ENCODE measurements at regions not wholly inside any gene's neighbourhood (a gene's known extent, or its start where the extent isn't known, plus 50 kb on each side); places are given as distances from the start of the nearest gene placed in this dataset.

- no peak overlapping the region for H3K4me3 ChIP-seq (ENCODE audit: low read depth, low read length)
- no peak overlapping the region for H3K27ac ChIP-seq (ENCODE audit: extremely low read depth, low read depth, low read length)
- no peaks in the 10 kb centered on the region for H3K4me1 ChIP-seq (ENCODE audit: control insufficient read depth, insufficient read depth, low read length)
- H3K9me3 ChIP-seq (ENCODE audit: control insufficient read depth, insufficient read depth, low read depth, low read length) = no peaks in the 10 kb centered on the region
- TF ChIP-seq ZNF596 (tag by site-specific recombination; IDR thresholded peaks at IDR 0.05) (no peak), ZNF658 (tag by site-specific recombination; IDR thresholded peaks at IDR 0.05) (no peak), WT1 (tag by site-specific recombination; IDR thresholded peaks at IDR 0.05) (no peak), SP3 (tag by site-specific recombination; IDR thresholded peaks at IDR 0.05) (no peak), ZNF623 (tag by site-specific recombination; IDR thresholded peaks at IDR 0.05) (no peak), PATZ1 (tag by site-specific recombination; IDR thresholded peaks at IDR 0.05) (no peak), SALL2 (tag by site-specific recombination; IDR thresholded peaks at IDR 0.05; ENCODE audit: borderline replicate concordance) (no peak), ZNF324 (tag by site-specific recombination; IDR thresholded peaks at IDR 0.05) (no peak), ZNF391 (tag by site-specific recombination; IDR thresholded peaks at IDR 0.05; ENCODE audit: borderline replicate concordance, low read depth) (no peak), GLI2 (tag by site-specific recombination; IDR thresholded peaks at IDR 0.05; ENCODE audit: borderline replicate concordance, low read depth) (no peak), ZNF837 (tag by site-specific recombination; IDR thresholded peaks at IDR 0.05) (no peak), ZNF175 (tag by site-specific recombination; IDR thresholded peaks at IDR 0.05) (no peak), ZNF433 (tag by site-specific recombination; IDR thresholded peaks at IDR 0.05; ENCODE audit: low read depth) (no peak), ZBTB7A (tag by site-specific recombination; IDR thresholded peaks at IDR 0.05; ENCODE audit: low read depth) (no peak), ZNF211 (tag by site-specific recombination; IDR thresholded peaks at IDR 0.05; ENCODE audit: low read depth) (no peak), ZSCAN18 (tag by site-specific recombination; IDR thresholded peaks at IDR 0.05) (no peak), ZFHX2 (tag by site-specific recombination; conservative IDR thresholded peaks at IDR 0.05) (no peak), CTCF (tag by site-specific recombination; IDR thresholded peaks at IDR 0.05) (no peak)
- POLR2A ChIA-PET = no interaction called here
- CTCF ChIA-PET = no interaction called here
- H3K36me3 ChIP-seq (ENCODE audit: control insufficient read depth in 2 of 2, insufficient read depth in 1 of 2, low read length in 2 of 2) = no peaks in the 10 kb centered on the region
Observed at GRCh38 chr10:87603196-87603595, 56.5 kb upstream of the PAPSS2 start.

- ChIA-PET POLR2A (no interaction called here), CTCF (no interaction called here)
- H3K9me3 ChIP-seq (ENCODE audit: control insufficient read depth, insufficient read depth, low read depth, low read length) = no peaks in the 10 kb centered on the region
- no peak overlapping the region for H3K4me3 ChIP-seq (ENCODE audit: low read depth, low read length)
- no peak overlapping the region for H3K27ac ChIP-seq (ENCODE audit: extremely low read depth, low read depth, low read length)
- no peaks in the 10 kb centered on the region for H3K4me1 ChIP-seq (ENCODE audit: control insufficient read depth, insufficient read depth, low read length)
- H3K36me3 ChIP-seq (ENCODE audit: control insufficient read depth in 2 of 2, insufficient read depth in 1 of 2, low read length in 2 of 2) = no peaks in the 10 kb centered on the region
- TF ChIP-seq ZNF530 (tag by site-specific recombination; IDR thresholded peaks at IDR 0.05; ENCODE audit: low read depth) (no peak), ZNF112 (tag by site-specific recombination; IDR thresholded peaks at IDR 0.05) (no peak), KLF17 (tag by site-specific recombination; IDR thresholded peaks at IDR 0.05) (no peak), ZNF560 (tag by site-specific recombination; IDR thresholded peaks at IDR 0.05; ENCODE audit: borderline replicate concordance) (no peak)
Observed at GRCh38 chr10:87603769-87604168, 55.9 kb upstream of the PAPSS2 start.

Data from HEK293 (cell line).